ENCODE measurements at regions not wholly inside any gene's neighbourhood (a gene's known extent, or its start where the extent isn't known, plus 50 kb on each side); places are given as distances from the start of the nearest gene placed in this dataset.
"Not testable (repeated sequence)": the region's sequence is repeated elsewhere in the genome, so short reads cannot be mapped to it uniquely, and the experiment has no call there.

- not testable (repeated sequence) for TF ChIP-seq EZH2phosphoT487 (IDR thresholded peaks at IDR 0.05; ENCODE audit: insufficient read depth, low read depth); EZH2 (IDR thresholded peaks at IDR 0.05; ENCODE audit: insufficient read depth, poor library complexity, severe bottlenecking)
Observed at GRCh38 chr6:170141061-170141460, 149.8 kb downstream of the DLL1 start.
